GM21717 (cell line): ENCODE measurements at regions not wholly inside any gene's neighbourhood (a gene's known extent, or its start where the extent isn't known, plus 50 kb on each side); places are given as distances from the start of the nearest gene placed in this dataset.

Experiments
- ATAC-seq: cut with Tn5 transposase; IDR thresholded peaks from one replicate; pipeline ENCODE4 v1.9.1; 2021; ENCODE audit warnings: mild to moderate bottlenecking, moderate library complexity; ENCODE audit not compliant: unreplicated experiment

- ATAC-seq, result no peak
These were observed 414.5 kb downstream of the ADGRL2 start for GRCh38 chr1:82215056-82215852.

- no peak for ATAC-seq
These were observed 413.9 kb downstream of the ADGRL2 start for GRCh38 chr1:82214606-82215005.

- ATAC-seq, result no peak
These were observed 396.9 kb downstream of the ADGRL2 start for GRCh38 chr1:82197606-82198005.

DNA sequence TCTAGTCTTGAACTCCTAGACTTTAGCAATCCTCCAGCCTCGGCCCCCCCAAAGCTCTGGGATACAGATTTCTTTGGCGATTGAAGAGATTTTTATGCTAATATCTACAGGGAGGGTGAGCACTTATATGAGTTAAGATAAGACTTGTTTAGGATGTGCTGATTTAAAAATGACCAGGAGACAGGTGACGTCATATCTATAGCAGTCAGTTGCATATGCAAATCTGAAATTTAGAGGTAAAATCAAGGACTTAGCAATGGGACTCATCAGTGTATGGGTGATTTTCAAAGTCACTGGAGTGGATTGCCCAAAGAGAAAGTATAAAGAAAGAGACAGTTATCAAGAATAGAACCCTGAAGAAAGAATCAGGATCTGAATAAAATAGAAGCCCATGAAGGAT, 394.5 kb downstream of the ADGRL2 start:
- ATAC-seq, result no peak

DNA sequence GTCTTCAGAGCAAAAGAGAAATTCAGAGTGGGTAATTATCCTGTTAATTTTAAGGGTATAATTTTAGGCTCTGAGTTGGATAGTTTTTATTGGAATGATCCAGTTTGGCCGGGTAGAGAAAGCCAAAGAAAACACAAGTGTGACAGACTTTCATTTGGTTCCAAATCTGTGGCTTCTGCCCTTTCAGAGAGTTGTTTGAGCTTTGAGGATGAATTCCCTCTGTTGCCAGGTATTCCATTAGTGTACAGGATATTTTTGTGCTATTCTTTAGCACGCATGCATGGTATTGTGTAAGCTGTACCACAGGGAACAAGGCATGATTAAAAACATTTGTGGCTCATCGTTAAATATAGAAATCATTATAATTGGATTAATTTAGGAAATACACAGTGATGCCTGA, 384.4 kb downstream of the ADGRL2 start:
- no peak for ATAC-seq

- ATAC-seq, result no peak
These were observed 381.1 kb downstream of the ADGRL2 start for GRCh38 chr1:82181846-82182245.

GRCh38 chr1:82179131-82179530, 378.4 kb downstream of the ADGRL2 start:
- no peak for ATAC-seq

- ATAC-seq, result no peak
These were observed 376.5 kb downstream of the ADGRL2 start for GRCh38 chr1:82177192-82177591.

GRCh38 chr1:82171955-82172354, 371.2 kb downstream of the ADGRL2 start:
- no peak for ATAC-seq

- no peak for ATAC-seq
These were observed 367.7 kb downstream of the ADGRL2 start for GRCh38 chr1:82168482-82168881.

GRCh38 chr1:82165304-82165703, 364.6 kb downstream of the ADGRL2 start:
- no peak for ATAC-seq

- no peak for ATAC-seq
These were observed 362.0 kb downstream of the ADGRL2 start for GRCh38 chr1:82162486-82163420.

GRCh38 chr1:82161700-82162141, 361.0 kb downstream of the ADGRL2 start:
- no peak for ATAC-seq

DNA sequence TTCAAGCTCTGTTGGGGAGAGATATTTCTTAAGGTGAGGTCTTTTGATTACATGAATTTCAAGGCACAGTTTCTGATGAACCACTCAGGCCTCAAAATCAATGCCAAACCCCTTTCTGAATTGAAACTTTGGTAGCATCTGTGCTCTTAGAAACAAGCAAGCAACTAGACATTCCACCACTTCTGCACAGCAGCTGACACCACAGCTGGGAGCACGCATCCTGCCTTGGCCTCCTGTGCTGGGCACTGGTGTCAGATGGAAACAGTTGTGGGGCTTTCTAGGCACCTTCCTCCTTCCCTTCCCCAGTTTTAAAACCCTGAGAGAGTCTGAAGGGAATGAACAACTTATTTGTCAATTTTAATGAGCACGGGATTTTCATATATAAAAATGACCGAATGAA, 360.2 kb downstream of the ADGRL2 start:
- ATAC-seq, result no peak

DNA sequence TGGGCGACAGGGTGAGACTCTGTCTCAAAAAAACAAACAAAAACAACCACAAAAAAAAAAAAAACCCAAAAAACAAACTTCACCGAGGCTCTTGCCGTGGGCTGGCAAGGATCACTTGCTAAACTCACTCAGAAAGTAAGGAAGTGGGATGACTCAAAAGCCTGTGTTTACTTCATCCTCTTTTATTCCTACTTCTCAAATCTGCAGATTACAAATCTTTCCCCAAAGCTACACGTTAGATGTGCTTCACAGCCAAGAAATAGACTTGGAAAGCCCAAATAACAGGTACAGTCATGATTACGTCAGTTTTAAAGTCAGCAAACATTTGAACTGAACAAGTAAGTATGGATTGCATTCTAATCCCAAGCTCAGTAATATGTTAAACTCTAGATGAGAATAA, 359.3 kb downstream of the ADGRL2 start:
- no peak for ATAC-seq

DNA sequence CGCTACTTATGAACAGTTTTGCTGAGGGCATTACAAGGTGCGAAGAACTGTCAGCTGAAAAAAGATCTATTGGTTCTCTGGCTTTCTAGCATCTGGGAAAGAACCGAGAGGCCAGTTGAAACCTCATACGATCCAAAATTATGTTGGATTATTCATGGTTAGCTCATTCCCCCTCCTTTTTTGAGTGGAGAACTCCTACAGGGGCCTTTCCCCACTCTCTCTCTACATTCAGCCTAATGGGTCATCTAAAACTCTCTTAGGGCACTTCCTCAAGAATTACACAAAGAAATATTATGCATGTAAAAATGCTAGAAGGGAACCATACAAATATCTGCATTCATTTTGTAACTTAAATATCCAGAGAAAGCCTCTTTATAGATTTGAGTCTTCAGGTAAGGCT, 358.2 kb downstream of the ADGRL2 start:
- no peak for ATAC-seq

DNA sequence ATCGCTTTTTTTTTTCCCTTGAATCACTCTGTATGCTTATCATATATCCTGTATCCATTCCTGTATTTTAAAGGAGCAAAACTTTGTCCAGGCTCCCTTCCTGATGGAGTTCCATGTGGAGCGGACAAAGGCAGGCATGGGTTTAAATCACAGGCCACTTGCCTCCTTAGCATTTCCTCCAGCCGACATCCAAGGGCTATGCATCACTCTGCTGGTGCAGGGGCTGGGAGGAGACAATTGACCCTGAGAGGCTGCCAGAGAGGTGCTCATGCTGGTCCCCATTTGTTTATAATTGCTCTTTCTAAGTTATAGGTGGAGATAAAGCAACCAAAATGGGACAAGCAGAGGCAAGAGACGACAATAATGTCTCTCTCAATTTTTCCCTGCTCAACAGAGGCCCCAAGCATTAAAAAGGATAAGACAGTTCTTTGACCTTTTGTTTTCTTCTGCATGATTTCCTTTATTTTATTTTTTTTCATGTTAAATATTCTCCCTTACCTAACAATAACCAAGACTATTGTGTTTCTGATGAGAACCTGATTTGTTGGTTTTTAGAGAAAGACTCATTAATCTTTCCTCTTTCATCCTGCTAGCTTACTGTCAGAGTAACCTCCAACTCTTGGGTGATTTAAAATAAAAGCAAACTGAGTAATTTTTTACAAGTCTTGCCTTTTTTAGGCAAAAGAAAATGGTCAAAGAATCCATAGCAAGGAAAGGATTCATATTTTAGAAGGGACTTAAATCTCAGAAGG, 353.7 kb downstream of the ADGRL2 start:
- no peak for ATAC-seq

DNA sequence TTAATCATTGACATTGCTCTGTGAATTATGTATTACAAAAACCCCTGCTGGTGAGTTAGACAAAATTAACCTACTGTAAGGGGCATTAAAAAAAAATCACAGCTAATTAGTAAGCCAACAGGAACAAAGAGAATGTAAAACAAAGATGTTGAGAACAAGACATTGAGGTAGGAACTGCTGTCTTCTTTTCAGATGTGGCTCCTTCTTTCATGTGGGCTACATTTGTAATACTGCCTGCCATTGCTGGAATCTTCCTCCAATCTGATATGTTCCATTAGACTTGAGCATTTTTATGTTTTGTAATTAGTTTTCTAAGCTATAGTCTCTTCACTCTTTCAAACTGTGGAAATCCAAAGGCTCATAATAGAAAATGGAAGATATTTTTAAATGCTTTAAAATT, 353.0 kb downstream of the ADGRL2 start:
- no peak for ATAC-seq

DNA sequence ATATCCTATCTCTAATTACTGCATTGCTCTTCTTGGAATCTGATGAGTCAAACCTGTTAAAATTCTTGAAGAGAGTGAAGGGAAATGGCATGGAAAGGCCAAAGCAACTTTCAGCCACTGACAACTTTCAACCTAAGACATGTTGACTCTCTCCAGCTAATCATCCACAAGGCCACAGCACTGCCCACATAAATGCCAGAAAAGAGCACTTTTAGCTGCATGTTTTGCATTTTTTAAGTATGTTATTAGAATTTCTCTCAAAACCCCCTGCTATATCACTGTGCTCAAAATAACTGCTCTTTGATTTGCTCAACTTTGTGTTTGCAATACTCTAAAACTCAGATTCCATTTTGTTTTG, 352.5 kb downstream of the ADGRL2 start:
- no peak for ATAC-seq

DNA sequence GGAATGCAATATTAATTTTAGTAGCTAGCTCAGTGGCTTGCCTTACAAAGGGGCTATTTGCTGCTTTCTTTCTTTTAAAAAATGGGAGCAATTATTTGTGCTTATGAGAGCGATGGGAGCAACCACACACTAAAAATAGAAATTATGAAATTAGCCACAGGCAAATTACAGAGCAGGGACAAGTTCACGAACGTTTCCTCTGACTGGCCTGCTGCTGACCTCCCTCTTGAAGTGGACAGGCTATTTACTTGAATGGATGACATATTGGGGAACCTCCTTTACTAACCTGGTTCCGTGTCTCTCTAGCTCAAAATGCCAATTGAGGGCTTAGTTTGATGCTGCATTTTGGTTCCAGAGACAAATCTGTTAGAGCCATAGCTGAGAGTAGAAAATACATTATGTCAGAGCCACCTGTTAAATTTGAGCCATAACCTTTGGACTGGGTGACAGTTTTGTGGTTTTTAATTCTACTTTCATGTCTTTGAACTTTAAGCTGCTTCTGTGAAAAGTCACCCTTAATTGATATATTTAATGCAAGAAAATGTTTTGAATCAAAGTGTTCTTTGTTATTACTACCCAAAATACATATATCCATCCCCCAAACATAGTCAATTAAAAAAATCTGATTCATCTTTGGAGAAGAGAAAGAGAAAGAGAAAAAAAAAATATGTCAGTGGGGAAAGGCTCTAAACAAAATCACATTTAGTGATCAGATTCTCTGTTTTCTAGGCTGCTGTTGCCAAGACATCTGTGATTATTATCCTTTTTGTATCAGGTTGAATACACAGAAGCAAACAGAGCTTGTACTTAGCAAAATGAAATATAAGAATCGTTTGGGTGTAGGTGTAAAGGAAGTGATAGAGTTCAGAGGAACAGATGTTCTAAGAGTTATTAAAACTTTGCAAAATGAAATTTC, 351.9 kb downstream of the ADGRL2 start:
- no peak for ATAC-seq
